GM12865 (cell line): ENCODE measurements at regions not wholly inside any gene's neighbourhood (a gene's known extent, or its start where the extent isn't known, plus 50 kb on each side); places are given as distances from the start of the nearest gene placed in this dataset.

Experiments
- DNase-seq: peaks from one replicate; pipeline ENCODE4 v3.0.0; 2010; ENCODE audit warnings: low read depth
- H3K4me3 ChIP-seq: 2 replicates; pipeline ENCODE4 v1.5.1; 2011; ENCODE audit warnings: mild to moderate bottlenecking, low read depth, low read length, control low read depth
- CTCF ChIP-seq: IDR thresholded peaks from 2 replicates; pipeline ENCODE4 v1.5.1; 2011; ENCODE audit warnings: low read length, control low read depth, low read depth, inconsistent platforms; ENCODE audit not compliant: insufficient read depth; ENCODE audit errors: missing control alignments

GRCh38 chr12:93154753-93155480, 222.8 kb upstream of the NUDT4 start:
- no peak overlapping the region for H3K4me3 ChIP-seq
- DNase-seq: no peak
- TF ChIP-seq CTCF: no peak

- no peak for DNase-seq
- no peak for TF ChIP-seq CTCF
- no peak overlapping the region for H3K4me3 ChIP-seq
Measured at GRCh38 chr12:93156086-93156716, 221.5 kb upstream of the NUDT4 start.

- no peak for TF ChIP-seq CTCF
- no peak overlapping the region for H3K4me3 ChIP-seq
- DNase-seq: no peak
Measured at GRCh38 chr12:93157279-93157678, 220.4 kb upstream of the NUDT4 start.

- DNase-seq: no peak
- H3K4me3 ChIP-seq: no peak overlapping the region
- no peak for TF ChIP-seq CTCF
Measured at GRCh38 chr12:93158065-93158843, 219.5 kb upstream of the NUDT4 start.

GRCh38 chr12:93163260-93164036, 214.3 kb upstream of the NUDT4 start:
- no peak for TF ChIP-seq CTCF
- DNase-seq: no peak
- H3K4me3 ChIP-seq: no peak overlapping the region

GRCh38 chr12:93164103-93164880, 213.4 kb upstream of the NUDT4 start:
- H3K4me3 ChIP-seq: no peak overlapping the region
- TF ChIP-seq CTCF: no peak
- no peak for DNase-seq
